ENCODE measurements at regions not wholly inside any gene's neighbourhood (a gene's known extent, or its start where the extent isn't known, plus 50 kb on each side); places are given as distances from the start of the nearest gene placed in this dataset.
"Not testable (repeated sequence)": the region's sequence is repeated elsewhere in the genome, so short reads cannot be mapped to it uniquely, and the experiment has no call there.

- DNase-seq = no peak
Measured at GRCh38 chr14:84074626-84075025, 1455.3 kb upstream of the FLRT2 start.

GRCh38 chr14:84080944-84081343 lies 1449.0 kb upstream of the FLRT2 start:
- DNase-seq = no peak

- no peak for DNase-seq
Measured at GRCh38 chr14:84084056-84084630, 1445.8 kb upstream of the FLRT2 start.

- DNase-seq = no peak
Measured at GRCh38 chr14:84085493-84085892, 1444.5 kb upstream of the FLRT2 start.

GRCh38 chr14:84086714-84087113 lies 1443.2 kb upstream of the FLRT2 start:
- DNase-seq = no peak

- DNase-seq = no peak
Measured at GRCh38 chr14:84087986-84088531, 1441.9 kb upstream of the FLRT2 start.

GRCh38 chr14:84090837-84091236 lies 1439.1 kb upstream of the FLRT2 start:
- DNase-seq = no peak

- DNase-seq = no peak
Measured at GRCh38 chr14:84095681-84096080, 1434.3 kb upstream of the FLRT2 start.

GRCh38 chr14:84098261-84098660 lies 1431.7 kb upstream of the FLRT2 start:
- DNase-seq = no peak

GRCh38 chr14:84099560-84099959 lies 1430.4 kb upstream of the FLRT2 start:
- DNase-seq = not testable (repeated sequence)

- DNase-seq = no peak
Measured at GRCh38 chr14:84107835-84108343, 1422.1 kb upstream of the FLRT2 start.

GRCh38 chr14:84108746-84109457 lies 1421.0 kb upstream of the FLRT2 start:
- no peak for DNase-seq

GRCh38 chr14:84112589-84112988 lies 1417.4 kb upstream of the FLRT2 start:
- DNase-seq = no peak

- no peak for DNase-seq
Measured at GRCh38 chr14:84125676-84126075, 1404.3 kb upstream of the FLRT2 start.

- no peak for DNase-seq
Measured at GRCh38 chr14:84127495-84127894, 1402.4 kb upstream of the FLRT2 start.

GRCh38 chr14:84128050-84128449 lies 1401.9 kb upstream of the FLRT2 start:
- DNase-seq = no peak

- DNase-seq = peak; percentile 24
Measured at GRCh38 chr14:84129007-84129406, 1400.9 kb upstream of the FLRT2 start.

GRCh38 chr14:84129941-84130340 lies 1400.0 kb upstream of the FLRT2 start:
- no peak for DNase-seq

- DNase-seq = no peak
Measured at GRCh38 chr14:84131924-84132323, 1398.0 kb upstream of the FLRT2 start.

GRCh38 chr14:84144166-84144565 lies 1385.8 kb upstream of the FLRT2 start:
- DNase-seq = no peak

- DNase-seq = no peak
Measured at GRCh38 chr14:84152452-84152851, 1377.5 kb upstream of the FLRT2 start.

GRCh38 chr14:84162633-84163032 lies 1367.3 kb upstream of the FLRT2 start:
- DNase-seq = no peak

- no peak for DNase-seq
Measured at GRCh38 chr14:84167026-84167425, 1362.9 kb upstream of the FLRT2 start.

GRCh38 chr14:84180336-84180735 lies 1349.6 kb upstream of the FLRT2 start:
- no peak for DNase-seq
